ENCODE measurements at regions not wholly inside any gene's neighbourhood (a gene's known extent, or its start where the extent isn't known, plus 50 kb on each side); places are given as distances from the start of the nearest gene placed in this dataset.

- no peaks in the 10 kb centered on the region for H4K20me1 ChIP-seq (ENCODE audit: insufficient read depth, low read length)
- no peaks in the 10 kb centered on the region for H3K4me1 ChIP-seq (ENCODE audit: low read length)
- H3K36me3 ChIP-seq (replicated peaks; ENCODE audit: insufficient read depth, low read length), result no peaks in the 10 kb centered on the region
- H3K27me3 ChIP-seq (replicated peaks; ENCODE audit: insufficient read depth, low read length), result no peaks in the 10 kb centered on the region
- H3K9ac ChIP-seq (ENCODE audit: low read length), result no peak overlapping the region
- no peaks in the 10 kb centered on the region for H3K9me2 ChIP-seq (replicated peaks; ENCODE audit: insufficient read depth, low read length)
- H2AFZ ChIP-seq (ENCODE audit: low read length), result no peak overlapping the region
- TF ChIP-seq EZH2phosphoT487 (IDR thresholded peaks at IDR 0.05; ENCODE audit: low read length) (no peak), CTCF (IDR thresholded peaks at IDR 0.05; ENCODE audit: low read length) (no peak), EZH2 (optimal IDR thresholded peaks at IDR 0.05; ENCODE audit: low read depth, low read length) (no peak)
- no peaks in the 10 kb centered on the region for H3K9me3 ChIP-seq (replicated peaks; ENCODE audit: insufficient read depth, low read length)
- no peak for DNase-seq
- H3F3A ChIP-seq (ENCODE audit: insufficient read depth, low read length), result no peaks in the 10 kb centered on the region
- H3K4me3 ChIP-seq (ENCODE audit: low read length), result no peak overlapping the region
- H3K79me2 ChIP-seq (ENCODE audit: low read length), result no peaks in the 10 kb centered on the region
- H3K4me2 ChIP-seq (ENCODE audit: low read depth, low read length), result no peak overlapping the region
- no peak overlapping the region for H3K27ac ChIP-seq (ENCODE audit: low read length)
Observed at GRCh38 chr10:44261710-44262455, 123.0 kb downstream of the CXCL12 start.

- no peak for DNase-seq
- no peak overlapping the region for H3K9ac ChIP-seq (ENCODE audit: low read length)
- H3K27ac ChIP-seq (ENCODE audit: low read length), result no peak overlapping the region
- no peak overlapping the region for H3K4me3 ChIP-seq (ENCODE audit: low read length)
- no peaks in the 10 kb centered on the region for H3K9me2 ChIP-seq (replicated peaks; ENCODE audit: insufficient read depth, low read length)
- H3K79me2 ChIP-seq (ENCODE audit: low read length), result no peaks in the 10 kb centered on the region
- no peak overlapping the region for H2AFZ ChIP-seq (ENCODE audit: low read length)
- H3F3A ChIP-seq (ENCODE audit: insufficient read depth, low read length), result no peaks in the 10 kb centered on the region
- no peaks in the 10 kb centered on the region for H4K20me1 ChIP-seq (ENCODE audit: insufficient read depth, low read length)
- no peaks in the 10 kb centered on the region for H3K27me3 ChIP-seq (replicated peaks; ENCODE audit: insufficient read depth, low read length)
- no peaks in the 10 kb centered on the region for H3K4me1 ChIP-seq (ENCODE audit: low read length)
- no peaks in the 10 kb centered on the region for H3K36me3 ChIP-seq (replicated peaks; ENCODE audit: insufficient read depth, low read length)
- no peaks in the 10 kb centered on the region for H3K9me3 ChIP-seq (replicated peaks; ENCODE audit: insufficient read depth, low read length)
- TF ChIP-seq CTCF (IDR thresholded peaks at IDR 0.05; ENCODE audit: low read length) (no peak), EZH2phosphoT487 (IDR thresholded peaks at IDR 0.05; ENCODE audit: low read length) (no peak), EZH2 (optimal IDR thresholded peaks at IDR 0.05; ENCODE audit: low read depth, low read length) (no peak)
- H3K4me2 ChIP-seq (ENCODE audit: low read depth, low read length), result no peak overlapping the region
Observed at GRCh38 chr10:44261296-44261695, 123.6 kb downstream of the CXCL12 start.

DNA sequence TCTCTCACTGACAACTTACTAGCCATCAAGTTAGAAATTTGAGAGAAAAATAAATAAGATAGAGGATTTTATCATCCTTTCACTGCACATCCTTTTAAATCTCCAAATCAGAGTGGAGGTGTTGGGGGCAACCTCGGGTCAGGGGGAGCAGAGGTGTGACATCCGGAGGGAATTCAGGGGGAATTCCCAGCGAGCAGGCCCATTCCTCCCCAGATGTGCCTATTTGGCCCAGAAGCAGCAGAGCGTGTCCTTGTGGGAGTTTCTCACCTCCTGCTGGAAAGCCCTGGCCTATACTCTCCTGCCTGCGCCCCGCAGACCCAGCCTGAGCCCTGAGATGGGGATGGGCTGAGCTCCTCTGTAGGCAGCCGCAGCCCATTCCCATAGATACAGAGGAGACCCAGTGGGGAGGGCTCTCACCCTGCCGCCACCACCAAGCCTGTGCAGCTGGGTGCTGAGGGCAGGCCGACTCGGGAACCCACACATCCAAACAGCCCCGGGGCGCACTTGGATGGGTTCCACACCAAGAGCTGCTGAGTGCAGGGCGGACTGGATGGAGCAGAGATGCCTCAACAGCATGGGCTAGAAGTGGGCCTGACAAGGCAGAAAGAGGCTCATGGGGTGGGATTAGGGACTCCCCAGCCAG is 124.5 kb downstream of the CXCL12 start:
- H3K36me3 ChIP-seq (replicated peaks; ENCODE audit: insufficient read depth, low read length), result no peaks in the 10 kb centered on the region
- no peak overlapping the region for H2AFZ ChIP-seq (ENCODE audit: low read length)
- H3K27ac ChIP-seq (ENCODE audit: low read length), result no peak overlapping the region
- no peaks in the 10 kb centered on the region for H3K9me3 ChIP-seq (replicated peaks; ENCODE audit: insufficient read depth, low read length)
- no peaks in the 10 kb centered on the region for H3K9me2 ChIP-seq (replicated peaks; ENCODE audit: insufficient read depth, low read length)
- TF ChIP-seq CTCF (IDR thresholded peaks at IDR 0.05; ENCODE audit: low read length), result no peak
- no peak for TF ChIP-seq EZH2 (optimal IDR thresholded peaks at IDR 0.05; ENCODE audit: low read depth, low read length)
- TF ChIP-seq EZH2phosphoT487 (IDR thresholded peaks at IDR 0.05; ENCODE audit: low read length), result no peak
- H3F3A ChIP-seq (ENCODE audit: insufficient read depth, low read length), result no peaks in the 10 kb centered on the region
- no peak for DNase-seq
- no peak overlapping the region for H3K4me3 ChIP-seq (ENCODE audit: low read length)
- no peaks in the 10 kb centered on the region for H3K4me1 ChIP-seq (ENCODE audit: low read length)
- H4K20me1 ChIP-seq (ENCODE audit: insufficient read depth, low read length), result no peaks in the 10 kb centered on the region
- no peak overlapping the region for H3K9ac ChIP-seq (ENCODE audit: low read length)
- no peak overlapping the region for H3K4me2 ChIP-seq (ENCODE audit: low read depth, low read length)
- H3K27me3 ChIP-seq (replicated peaks; ENCODE audit: insufficient read depth, low read length), result no peaks in the 10 kb centered on the region
- H3K79me2 ChIP-seq (ENCODE audit: low read length), result no peaks in the 10 kb centered on the region
